ENCODE measurements at regions not wholly inside any gene's neighbourhood (a gene's known extent, or its start where the extent isn't known, plus 50 kb on each side); places are given as distances from the start of the nearest gene placed in this dataset.

GRCh38 chr15:77800305-77800704 lies 167.6 kb upstream of the LINGO1 start:
- TF ChIP-seq CTCF (IDR thresholded peaks at IDR 0.05) (no peak), POLR2AphosphoS5 (IDR thresholded peaks at IDR 0.05; ENCODE audit: low read depth, low read length) (no peak), REST (IDR thresholded peaks at IDR 0.05; ENCODE audit: insufficient read depth in 1 of 2, low read depth in 2 of 2, low read length in 1 of 2) (no peak)

Measured in Panc1 (cell line).